NK-92 treated with Interleukin-12 subunit alpha and Interleukin-12 subunit beta, amount 100 ng/mL, for 24 hours (cell line): ENCODE measurements at regions not wholly inside any gene's neighbourhood (a gene's known extent, or its start where the extent isn't known, plus 50 kb on each side); places are given as distances from the start of the nearest gene placed in this dataset.

Experiments
- DNase-seq: peaks from one replicate; lab custom pipeline; 2025; lab: John Stamatoyannopoulos, UW

DNA sequence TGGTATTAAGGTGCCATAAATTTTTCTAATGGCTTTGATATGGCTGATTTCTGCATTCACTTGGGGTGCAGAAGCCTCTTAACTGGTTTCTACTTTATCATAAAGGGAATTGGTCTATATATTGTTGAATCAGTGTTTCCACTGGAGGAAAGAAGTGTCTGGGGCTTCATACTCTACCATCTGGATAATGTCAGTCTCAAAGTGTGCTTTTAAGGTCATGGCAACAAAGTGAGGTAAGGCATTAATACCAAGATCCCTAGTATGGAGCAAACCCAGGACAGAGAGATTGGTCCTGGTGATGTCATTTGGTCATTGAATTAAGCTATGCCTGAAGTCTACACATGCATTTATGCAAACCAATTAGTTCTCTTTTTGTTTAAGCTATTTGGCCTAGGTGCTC, 309.9 kb downstream of the DUSP10 start:
- no peak for DNase-seq

DNA sequence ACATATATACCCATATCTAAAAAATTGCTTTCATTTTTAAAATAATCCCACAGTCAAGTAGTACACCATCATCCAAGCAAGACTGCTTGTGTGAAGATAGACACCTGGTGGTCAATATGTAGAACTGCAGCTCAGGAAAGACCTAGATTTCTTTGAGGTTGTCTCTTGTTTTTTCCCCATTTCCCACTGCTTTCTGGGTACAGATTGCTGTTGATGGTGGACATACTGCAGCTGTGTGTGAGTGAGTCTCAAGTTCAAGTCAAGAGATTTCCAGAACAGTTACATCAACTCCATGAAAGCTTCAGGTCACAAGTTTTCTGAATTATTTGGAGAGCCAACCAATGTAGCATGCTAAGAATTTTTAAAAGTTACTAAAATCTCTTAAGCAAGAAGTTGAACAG, 306.4 kb downstream of the DUSP10 start:
- no peak for DNase-seq

DNA sequence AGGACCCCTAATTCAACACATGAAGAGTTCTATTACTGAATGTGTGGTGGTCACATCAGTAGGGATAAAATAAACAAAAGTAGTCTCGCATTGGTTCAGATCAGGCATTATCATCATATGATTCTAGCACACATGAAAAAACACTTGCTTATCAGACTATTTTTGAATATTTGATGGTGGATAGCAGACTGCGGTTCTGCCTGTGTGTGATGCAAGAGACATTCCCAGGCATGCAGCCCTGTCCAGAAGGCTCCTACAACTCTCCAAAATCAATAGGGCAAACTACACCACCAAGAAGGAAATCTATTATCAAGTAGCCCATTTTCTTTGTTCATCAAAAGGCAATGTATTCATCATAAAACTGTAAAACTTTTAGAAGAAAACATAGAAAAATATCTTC, 304.7 kb downstream of the DUSP10 start:
- no peak for DNase-seq

DNA sequence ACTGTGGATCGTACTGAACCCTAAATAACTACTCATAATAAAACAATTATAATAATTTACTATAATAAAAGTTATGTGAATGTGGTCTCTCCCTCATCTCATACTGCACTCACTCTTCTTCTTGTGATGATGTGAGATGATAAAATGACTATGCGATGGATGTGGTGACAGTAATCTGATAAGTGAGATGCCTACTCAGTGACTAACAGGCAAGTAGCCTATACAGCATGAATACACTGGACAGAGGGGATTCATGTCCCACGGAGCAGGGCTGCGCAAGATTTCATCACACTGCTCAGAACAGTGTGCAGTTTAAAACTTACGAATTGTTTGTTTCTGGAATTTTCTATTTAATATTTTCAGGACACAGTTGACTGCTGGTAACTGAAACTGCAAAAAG, 304.0 kb downstream of the DUSP10 start:
- no peak for DNase-seq

DNA sequence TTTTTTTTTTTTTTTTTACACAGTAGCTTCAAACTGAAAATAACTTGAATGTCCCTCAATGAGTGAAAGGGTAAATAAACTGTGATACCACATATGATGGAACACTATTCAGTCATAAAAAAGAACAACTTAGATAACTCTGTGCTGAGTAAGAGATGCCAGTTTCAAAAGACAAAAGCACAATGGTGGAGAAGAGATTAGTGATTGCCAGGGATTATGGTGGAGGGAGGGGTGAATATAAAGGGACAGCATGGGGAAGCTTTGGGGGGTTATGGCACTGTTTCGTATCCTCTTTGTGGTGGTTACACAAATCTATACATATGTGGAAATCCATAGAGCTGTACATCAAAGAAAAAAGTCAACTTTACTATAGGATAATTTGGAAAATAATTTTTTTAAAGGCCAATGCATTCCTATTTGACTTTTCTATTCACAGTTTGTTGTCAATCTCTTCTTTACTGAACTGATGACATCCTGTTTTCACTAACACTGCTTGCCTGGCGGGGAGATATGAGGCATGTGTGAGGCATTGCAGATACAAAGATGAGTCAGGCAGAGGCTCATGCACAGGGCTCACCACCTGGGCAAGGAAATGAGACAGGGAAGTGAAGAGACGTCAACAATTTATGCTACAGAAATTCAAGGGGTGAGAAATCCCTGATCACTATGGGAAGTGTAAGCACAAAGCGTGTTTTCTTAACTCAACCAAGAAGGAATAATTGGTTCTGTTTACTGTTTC, 302.7 kb downstream of the DUSP10 start:
- peak; percentile 55 for DNase-seq

DNA sequence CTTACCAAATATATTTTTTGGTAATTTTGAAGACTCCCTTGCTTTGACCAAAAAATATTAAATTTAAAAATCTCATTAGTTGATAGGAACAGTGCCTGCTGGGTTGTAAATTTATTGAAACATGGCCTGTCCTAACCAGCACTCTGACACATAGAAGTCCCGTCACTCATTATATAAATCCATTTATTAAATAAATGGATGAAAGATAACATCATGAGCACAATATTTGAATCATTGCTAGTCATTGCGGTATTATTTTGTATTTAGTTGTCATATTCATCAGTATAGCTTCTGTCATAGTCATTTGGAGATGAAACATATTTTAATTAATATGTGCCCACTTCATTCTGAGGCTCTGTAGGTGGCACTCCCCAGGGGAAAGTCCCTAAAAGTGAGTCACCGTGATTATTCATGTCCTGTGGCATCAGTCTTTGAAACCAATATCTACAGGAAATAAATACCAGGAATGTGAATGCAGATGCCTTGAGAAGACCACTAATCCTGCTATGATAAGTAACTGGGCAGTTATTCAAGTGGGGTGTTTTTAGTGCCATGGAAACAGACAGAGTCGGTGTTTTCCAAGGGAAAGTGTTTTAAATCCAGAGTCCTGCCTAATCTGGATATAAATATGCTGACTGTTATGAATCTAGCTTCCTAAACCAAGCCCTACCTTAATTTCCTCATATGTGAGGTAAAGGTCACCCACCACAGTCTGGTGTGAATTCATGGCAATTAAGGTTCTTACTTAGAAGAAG, 302.0 kb downstream of the DUSP10 start:
- DNase-seq: peak; percentile 9

DNA sequence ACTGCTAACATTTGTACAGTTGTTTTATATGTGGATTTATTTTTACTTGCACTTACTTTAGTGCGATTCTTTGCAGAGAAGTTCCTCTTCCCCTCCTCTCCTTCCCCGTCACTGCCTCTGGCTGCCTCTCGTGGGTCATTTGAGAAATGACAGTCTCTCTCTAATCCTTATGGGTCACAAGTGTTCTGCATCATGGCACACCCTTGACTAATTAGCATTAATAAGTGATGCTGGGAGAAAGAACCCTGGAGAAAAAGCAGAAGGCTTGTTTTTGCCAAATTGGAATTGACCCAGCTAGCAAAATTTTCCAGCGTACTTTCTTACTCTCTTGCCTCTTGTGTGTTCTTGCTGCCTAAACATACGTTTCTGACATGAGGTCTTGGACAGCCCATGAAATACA, 301.2 kb downstream of the DUSP10 start:
- DNase-seq: no peak

DNA sequence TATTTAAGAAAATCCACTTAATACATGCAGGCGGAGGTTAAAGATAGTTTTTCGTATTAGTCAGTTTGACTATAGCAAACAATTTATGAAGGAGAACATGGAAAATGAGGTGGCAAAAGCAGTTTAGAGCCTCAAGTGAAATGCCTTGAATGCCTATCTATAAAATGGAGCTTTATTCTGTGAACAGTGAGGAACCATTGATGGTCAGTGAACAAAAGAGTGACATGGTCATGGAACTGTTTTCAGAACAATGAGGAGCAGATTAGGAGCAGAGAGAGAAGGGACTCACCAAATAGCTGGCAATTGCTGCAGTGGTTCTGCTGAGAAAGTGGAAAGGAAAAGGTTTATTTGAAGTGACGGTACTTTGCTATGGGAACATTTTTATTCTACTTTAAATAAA, 299.8 kb downstream of the DUSP10 start:
- no peak for DNase-seq

DNA sequence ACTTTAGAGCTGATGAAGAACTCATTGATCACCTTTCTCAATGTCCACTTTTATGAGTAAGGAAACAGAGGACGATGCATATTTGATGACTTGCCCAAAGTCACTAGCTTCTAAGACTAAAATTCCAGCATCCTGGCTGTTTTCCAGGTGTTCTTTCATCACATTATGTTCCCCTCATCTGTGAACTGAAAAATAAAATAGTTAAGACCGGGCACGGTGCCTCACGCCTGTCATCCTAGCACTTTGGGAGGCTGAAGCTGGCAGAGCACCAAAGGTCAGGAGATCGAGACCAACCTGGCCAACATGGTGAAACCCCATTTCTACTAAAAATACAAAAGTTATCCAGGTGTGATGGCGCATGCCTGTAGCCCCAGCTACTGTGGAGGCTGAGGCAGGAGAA, 297.5 kb downstream of the DUSP10 start:
- DNase-seq: no peak

DNA sequence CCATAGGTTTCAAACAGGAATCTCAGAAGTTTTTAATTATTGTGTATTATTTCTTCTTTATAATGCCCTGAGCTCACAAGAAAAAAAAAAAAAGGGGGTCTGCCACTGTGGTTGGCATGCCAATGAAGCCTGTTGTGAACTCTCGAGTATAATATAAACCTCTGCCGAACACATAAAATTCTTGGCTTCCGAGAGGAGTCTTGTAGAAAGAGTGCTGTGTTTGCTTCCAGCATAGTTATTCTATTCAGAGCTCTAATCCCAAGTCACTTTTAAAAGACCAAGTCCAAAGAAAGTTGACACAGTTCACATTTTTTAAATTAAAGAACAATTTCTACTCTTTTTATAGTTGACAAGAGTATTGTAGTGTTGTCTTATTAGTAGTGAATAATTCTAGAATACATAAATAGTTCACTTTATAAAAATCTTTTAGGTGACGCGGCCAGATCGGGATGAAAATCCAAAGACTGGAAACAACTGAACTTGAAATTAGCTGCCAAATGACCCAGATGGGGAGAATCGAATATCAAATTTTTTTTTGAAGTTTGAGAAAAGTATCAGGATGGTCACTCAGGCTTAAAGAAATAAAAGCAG, 293.2 kb downstream of the DUSP10 start:
- no peak for DNase-seq

DNA sequence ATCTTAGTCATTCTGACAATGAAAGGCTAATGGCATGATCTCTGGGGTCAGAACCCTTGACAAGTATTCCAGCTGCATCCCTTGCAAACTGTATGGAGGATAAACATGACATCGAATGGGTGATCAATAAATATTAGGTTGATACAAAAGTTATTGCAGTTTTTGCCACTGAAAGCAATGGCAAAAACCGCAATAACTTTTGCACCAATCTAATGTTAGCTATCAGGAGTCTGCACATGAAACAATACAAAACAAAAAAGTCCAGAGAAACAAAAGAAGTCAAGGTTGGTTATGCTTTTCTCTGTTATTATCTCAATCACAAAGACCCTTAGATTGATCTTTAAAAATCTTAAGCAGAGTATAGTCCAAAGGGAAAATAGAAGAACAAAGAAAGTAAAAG, 292.7 kb downstream of the DUSP10 start:
- no peak for DNase-seq

DNA sequence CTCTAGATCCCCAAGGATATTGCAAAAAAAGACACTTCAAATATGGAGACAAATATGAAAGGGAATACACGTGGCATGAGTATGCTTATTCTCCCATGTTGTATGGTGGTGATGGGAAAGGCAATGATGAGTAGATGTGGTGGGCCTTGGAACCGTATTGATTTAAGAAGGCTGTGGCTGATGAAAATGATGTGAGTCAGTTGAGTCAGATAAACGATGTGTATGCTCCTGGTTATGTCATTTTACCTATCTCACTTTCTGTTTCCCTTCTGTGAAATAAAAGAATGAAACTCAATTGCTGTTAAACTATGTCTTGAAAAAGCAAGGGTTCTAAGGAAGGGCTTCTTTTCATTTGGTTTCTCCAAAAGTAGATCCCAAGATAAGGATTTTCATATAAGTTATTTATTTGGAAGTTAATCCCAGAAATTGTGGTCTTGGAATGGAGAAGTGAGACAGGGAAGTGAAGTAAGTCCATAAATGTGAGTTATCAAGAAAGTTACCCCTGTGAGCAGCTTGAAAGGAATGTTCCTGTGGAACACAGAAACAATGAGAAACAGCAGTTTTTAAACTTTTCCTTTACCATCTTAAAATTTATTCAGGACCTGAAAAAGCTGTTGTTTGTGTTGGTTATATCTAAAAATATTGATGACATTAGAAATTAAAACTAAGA, 292.0 kb downstream of the DUSP10 start:
- DNase-seq: no peak

DNA sequence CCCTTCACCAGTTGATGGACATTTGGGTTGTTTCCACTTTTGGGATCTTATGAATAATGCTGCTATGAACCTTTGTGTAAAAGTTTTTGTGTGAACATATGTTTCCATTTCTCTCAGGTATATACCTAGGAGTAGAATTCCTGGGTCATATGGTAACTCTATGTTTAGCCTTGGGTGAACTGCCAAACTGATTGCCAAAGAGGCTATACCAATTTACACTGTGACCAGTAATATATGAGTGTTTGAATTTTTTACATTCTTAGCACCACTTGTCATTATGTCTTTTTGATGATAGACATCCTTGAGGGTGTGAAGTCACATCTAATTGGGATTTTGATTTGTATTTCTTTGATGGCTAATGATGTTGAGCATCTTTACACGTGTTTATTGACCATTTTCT, 290.1 kb downstream of the DUSP10 start:
- DNase-seq: no peak

DNA sequence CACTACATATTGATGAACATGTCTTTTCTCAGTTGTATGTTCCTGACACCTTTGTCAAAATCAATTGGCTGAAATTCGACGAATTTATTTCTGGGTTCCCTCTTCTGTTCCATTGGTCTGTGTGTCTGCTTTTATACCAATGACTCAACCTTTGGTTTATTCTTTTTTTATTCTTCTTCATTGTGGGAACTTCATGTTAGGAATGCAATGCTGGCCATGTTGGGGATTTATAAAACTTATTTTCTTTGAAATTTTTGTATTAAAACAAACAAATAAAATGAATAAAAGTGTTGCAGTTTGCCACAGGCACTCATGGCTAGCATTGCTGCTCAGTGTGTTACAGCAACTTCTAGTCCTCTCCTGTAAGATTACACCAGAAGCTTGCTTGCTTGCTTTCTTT, 287.8 kb downstream of the DUSP10 start:
- no peak for DNase-seq

DNA sequence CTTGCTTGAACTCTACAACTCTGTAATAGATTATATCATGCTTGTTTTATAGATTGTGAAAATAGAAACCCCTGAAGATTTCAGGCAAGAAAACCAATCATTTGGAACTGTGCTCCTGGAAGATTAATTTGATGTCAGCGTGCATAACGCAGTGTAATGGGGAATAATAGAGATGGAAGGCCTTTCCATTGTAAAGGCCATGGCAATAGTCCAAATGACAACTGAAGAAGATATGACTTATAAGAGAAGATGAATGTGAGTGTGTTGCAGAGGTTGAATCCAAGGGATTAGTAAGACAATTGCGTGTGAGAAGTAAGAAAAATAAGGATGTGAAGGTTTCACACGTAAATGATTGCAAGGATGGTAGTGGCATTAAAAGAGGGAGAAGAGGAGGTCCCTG, 285.0 kb downstream of the DUSP10 start:
- no peak for DNase-seq

DNA sequence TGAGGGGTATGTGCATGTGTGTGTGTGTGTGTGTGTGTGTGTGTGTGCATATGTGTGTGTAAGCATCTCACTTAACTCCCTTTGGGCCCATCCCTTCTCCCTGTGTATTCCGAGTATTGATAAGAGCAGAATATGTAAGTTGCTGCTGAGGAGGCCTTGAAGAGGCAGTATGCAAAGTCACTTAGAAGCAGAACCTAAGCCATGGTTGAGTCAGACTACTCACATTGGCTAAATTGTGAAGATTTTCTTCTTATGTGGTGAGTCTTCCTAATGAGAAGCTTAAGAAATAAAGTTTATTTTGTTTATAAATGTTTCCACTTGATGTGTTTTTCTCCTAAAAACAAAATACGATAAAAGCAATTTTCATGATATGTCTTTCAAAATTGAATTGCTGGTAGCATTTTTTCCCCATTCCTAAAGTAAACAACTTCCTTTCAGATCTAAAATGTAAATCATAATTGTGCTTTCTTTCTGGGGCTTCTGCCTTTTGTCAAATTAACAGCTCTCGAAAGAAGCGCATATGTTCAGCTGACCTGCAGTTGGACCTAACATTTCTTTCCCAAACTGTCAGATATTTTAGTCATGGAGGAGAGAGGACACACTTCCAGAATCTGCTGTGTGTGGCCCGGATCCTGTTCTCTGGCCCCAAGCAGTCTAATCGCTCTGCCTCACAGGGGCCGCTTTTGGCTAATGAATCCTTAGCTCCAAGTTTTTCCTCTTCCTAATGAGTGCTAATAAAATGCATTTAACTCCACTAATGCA, 284.0 kb downstream of the DUSP10 start:
- no peak for DNase-seq

DNA sequence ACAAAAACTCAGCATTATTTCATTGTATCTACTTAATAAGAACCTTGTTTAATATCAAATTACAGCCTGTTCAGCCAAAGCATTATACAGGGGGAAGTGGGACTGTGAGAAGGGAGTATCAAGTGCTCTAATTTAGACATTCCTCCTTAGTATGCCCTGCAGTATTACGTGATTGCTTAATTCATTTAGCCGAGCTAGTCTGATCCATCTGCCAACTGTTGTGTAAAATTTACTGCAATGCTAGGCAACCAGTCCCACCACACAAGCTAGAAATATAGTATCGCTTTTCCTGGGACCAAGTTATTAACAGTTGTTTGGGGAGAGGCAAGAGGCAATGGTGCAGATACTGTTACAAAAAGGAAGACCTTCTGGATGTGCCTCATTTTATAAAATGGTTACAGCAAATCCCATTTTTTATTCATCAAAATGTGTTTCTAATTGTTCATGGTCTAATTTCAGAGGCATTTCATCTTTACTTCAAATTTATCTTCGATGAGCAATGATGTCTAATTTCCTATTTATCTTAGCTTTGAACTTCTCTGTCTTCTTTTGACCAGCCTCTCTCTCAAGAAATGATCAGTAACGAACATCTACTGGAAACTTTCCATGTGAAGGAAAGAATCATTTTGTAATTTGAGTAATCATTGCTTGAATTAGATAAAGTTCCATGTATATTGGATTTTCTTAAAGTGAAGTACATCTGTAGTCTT, 283.3 kb downstream of the DUSP10 start:
- no peak for DNase-seq

DNA sequence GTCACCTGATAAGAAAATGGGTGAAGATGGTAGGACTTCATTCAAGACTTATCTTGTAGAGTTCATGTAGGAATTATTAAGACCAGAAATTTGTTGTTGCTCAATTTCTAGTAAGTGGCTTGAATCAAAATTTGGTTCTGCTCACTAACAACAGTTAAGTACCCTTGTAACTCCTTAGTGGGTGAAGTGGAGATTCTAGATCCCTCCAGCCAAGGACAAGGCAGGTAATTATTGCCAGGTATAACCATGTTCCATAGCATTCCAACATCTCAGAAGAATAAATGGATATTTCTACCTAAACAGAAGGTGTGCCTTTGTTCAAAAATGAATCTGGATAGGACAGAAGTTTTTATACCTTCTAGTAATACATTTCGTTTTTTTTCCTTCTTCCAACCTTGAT, 282.3 kb downstream of the DUSP10 start:
- DNase-seq: no peak

DNA sequence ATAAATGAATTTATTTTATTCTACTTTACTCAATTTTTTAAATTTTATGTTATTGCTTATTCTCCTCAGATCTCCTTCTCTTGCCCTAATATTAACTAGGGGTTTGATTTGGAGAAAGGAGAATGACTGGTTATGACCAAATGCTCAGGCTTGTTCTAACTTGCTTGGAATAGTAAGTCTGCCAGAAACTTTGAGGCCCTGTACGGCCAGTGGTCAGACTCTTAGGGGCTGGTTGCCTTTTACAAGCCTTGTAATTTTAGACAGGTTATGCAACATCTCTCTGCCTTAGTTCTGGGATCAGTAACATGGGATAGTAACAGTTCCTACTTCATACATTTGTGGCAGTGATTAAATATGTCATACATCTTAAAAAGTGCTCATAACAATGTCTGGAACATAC, 279.5 kb downstream of the DUSP10 start:
- DNase-seq: no peak

DNA sequence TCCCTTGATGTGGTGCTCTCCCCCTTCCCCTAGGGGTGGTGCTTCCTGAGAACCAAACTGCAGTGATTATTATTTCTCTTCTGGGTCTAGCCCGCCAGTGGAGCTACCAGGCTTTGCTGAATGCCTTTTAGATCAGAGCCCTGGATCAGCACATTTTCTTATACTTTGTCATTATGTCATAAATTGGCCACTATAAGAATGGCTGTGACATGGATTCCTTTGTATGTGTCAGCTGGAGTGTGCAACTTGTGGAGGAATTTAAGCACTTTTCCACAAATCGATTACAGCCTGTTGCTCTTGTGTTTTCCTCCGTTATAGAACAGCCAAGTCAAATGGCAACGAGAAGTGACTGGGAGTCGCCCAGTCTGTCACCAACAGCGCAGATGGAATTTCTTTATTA, 273.3 kb downstream of the DUSP10 start:
- DNase-seq: no peak

DNA sequence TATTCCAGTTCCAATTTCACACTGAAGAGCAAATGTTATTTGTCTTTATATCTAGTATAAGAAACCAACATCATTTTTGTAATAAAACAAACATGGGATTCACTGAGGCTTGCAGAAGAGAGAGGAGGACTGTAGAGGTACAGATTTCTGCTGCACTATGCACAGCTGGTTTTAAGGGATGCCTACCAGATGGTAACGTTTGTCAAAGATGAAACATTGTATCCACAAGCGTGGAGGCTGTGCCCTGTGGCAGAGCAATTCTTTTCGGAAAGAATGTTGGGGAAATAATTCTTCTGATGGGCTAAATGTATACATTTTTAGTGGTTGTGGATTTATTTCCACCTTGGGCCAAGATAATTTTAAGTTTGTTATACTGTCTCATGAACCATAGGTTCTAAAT, 272.4 kb downstream of the DUSP10 start:
- DNase-seq: no peak
